ENCODE measurements at regions not wholly inside any gene's neighbourhood (a gene's known extent, or its start where the extent isn't known, plus 50 kb on each side); places are given as distances from the start of the nearest gene placed in this dataset.
"Not testable (repeated sequence)": the region's sequence is repeated elsewhere in the genome, so short reads cannot be mapped to it uniquely, and the experiment has no call there.

DNA sequence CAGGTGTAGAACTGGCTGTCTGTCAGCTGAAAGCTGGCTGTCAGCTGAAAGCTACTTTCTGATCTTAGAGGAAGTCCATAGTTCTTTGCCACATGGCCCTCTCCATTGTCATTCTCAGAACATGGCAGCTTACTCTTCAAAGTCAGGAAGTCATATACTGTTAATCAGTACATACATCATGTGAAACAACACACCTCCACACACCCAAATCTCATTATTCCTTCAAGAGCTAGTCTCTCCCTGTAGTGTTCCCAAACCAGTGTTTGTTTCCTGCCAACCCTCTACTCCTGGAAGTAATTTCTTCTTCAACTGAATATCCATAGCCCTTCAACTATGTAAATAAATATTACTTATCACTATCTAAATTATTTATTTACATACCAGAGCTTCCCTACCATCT lies 58.9 kb downstream of the OR5AK2 start:
- DNase-seq: no peak

DNA sequence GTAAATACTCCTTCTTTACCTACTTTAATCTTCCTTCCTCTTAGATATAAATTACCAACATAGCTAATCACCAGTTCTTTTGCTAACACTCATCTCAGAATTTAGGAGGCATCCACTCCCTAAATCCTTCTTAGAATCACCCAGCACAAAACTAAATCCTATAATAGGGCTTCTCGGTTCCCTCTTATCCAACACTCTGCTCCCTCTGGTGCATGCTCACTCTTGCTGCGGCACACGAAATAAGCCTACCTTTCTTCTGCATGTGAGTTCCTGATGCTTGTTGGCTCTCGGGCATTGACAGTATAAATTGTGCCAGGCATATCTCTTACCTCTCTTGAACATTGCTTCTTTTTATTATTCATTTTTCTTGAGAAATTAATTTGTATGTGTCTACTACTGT lies 61.0 kb downstream of the OR5AK2 start:
- no peak for DNase-seq

DNA sequence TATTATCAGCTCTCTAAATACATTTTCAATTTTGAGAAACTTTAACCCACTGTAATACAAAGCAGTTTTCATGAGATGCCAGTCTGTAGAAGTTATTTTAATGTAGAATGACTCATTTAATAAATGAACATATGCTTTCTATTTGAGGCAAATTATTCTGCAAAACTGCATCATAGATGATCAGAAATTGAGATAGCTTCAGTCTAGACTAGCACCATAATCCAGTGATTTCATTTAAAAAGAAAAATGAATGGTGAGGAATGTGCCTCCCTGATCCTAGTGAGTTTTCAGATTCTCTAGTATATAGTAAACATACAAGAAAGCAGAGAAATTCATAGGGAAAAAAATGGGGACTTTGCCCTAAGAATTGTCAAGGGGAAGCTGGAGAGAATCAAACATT lies 66.1 kb downstream of the OR5AK2 start:
- DNase-seq: no peak

DNA sequence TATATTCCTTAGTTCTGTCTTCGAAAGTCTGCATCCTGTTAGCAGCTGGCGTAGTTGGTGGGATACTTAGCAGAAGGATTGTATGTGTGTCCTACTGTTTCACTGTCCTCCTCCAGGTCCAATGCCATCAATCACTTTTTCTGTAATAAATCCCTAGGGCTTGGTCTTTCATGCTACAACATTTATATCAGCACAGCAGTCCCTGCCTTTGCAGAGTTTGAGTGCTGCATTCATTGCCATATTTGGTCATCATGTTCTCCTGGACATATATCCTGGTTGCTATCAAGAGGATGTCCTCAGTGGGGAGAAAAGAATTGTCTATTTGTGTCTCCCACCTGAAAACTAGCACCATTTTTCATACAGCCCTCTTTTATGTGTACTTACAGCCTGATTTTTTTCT lies 67.0 kb downstream of the OR5AK2 start:
- no peak for DNase-seq

DNA sequence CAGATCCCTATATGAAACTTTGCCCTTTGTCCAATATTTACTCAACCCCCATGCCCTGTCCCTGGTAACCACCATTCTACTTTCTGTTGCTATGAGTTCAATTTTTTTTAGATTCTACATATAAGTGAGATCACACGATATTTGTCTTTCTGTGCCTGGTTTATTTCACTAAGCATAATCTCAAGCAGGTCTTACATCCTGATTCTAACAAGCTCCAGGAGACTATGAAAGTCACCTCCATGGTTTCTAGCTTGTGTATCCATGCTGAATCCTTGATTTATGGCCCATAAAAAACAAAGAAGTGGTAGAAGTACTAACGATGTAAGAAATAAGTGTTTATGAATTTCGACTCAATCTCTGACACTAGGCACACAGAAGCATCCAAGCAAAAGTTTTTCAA lies 68.0 kb downstream of the OR5AK2 start:
- DNase-seq: no peak

DNA sequence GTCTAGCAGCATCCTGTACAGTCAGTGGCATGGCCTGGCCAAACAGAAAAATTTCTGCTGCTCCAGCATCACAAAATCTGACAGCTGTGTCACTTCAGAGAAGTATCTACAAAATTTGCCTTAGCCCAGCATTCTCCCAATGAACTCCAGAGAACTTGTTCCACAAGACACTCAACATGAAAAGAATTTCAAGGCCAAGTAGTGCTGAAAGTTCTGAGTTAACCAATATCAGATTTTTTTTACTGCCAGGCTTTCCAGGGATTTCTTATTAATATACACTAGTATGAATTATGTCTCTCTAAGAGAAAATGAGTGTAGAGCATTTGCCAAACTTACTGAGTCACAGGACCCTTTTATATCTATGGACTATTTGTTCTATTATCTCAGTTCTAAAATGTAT lies 68.8 kb downstream of the OR5AK2 start:
- DNase-seq: no peak

DNA sequence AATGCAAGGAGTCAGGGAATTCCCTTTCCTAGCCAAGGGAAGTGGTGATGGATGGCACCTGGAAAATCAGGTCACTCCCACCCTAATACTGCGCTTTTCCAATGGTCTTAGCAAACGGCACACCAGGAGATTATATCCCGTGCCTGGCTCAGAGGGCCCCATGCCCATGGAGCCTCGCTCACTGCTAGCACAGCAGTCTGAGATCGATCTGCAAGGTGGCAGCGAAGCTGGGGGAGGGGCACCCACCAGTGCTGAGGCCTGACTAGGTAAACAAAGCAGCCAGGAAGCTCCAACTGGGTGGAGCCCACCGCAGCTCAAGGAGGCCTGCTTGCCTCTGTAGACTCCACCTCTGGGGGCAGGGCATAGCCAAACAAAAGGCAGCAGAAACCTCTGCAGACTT lies 74.2 kb downstream of the OR5AK2 start:
- not testable (repeated sequence) for DNase-seq

DNA sequence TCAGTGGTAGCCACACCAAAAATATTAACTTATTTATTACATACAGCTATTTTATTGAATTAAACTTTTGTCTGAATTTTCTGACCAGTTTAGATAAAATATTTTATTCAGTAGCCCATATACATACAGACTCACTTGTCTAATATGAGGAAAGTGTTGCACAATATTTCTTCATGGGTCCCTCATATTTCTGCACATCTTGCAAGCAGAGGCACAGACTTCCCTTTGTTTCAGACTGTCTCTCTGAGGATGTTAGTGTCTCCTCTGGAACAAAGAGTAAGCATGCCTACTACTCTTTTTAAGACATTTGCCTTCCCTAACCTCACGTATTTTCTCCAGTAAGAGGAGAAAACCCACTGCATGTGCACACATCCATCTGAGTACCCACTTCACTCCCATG lies 81.2 kb downstream of the OR5AK2 start:
- DNase-seq: no peak

DNA sequence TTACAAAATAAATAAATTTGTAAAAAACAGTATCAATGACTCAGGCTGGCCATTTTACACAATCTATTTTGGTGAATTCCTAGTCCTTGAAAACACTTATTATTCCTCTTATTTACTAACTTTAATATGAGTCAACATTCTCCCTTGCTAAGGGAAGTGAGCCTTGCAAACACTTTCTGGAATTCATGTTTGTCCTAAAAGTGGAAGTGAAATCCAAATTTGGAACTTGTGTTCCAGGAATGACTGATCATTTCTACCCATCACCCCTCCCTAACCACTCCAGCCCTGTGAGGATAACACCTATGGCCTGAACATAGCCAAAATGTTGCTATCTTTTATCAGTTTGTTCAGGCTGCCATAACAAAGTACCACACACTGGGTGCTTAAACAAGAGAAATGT lies 83.1 kb downstream of the OR5AK2 start:
- DNase-seq: no peak

DNA sequence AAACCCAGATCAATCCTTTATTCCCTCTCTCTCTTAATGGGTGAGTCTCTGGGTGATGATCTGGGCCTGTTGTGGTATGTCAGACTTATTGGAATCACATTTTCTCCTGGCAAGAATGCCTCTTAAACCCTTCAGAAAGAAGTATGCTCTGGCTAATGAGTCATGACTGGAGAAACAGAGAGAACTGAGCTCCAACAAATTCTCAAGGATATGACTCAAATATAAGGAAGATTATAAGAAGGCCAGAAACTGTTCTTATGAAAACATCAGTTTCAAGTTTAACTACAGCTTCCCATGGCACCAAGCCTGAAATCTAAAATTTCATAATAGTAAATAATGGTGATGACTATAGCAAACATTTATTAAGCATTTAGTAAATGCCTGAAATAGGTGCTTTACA lies 83.9 kb downstream of the OR5AK2 start:
- no peak for DNase-seq

DNA sequence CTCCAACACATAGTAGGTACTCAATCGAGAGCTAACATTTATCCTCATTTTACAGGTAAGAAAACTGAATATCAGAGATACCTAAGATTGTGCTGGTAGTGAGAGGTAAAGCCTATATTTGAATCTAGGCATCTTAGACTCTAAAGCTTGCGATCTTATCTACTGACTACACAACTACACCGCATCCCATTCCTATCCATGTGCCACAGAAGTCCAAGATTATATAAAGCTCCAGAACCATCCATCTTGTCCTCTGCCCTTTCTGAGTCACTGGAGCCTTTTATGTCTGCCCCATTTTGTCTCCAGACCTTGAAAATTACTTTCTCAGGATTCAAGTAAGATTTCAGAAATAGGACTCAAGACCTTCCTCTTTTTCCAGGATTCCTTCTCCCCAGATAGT lies 84.4 kb downstream of the OR5AK2 start:
- DNase-seq: no peak

DNA sequence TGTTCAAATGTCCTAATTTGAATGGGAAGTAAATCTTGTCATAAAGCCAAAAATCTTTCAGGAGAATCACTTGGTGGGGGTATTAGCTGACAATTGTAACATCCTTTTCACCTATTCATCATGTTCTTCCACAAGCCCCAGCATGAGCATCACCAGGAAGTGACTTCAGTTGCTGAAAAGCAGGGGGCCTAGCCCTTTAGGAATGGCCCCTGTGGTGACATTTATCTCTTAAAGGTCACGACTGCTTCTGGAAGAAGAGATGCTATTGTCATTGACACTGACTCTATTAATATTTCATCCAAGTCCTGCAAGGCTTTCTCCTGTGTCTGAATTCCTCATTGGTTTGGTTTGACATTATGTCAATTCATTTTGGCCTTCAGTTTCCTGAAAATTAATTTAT lies 92.6 kb downstream of the OR5AK2 start:
- DNase-seq: no peak

DNA sequence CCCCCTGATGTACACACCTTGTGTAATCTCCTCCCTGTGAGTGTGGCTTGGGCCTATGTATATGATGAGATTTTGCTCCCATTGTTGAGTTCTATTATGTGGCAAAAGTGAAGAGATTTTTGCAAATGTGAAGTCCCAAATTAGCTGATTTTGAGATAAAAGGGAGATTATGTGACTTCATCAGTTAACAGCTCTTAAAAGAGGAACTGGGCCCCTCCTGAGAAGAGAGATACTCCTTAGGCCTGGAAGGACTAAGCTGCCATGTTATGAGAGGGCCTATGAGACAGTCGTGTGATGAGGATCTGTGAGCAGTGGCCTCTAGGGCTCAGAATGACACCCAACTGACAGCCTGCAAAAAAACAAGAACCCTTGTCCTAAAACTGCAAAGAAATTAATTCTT lies 93.4 kb downstream of the OR5AK2 start:
- DNase-seq: no peak

DNA sequence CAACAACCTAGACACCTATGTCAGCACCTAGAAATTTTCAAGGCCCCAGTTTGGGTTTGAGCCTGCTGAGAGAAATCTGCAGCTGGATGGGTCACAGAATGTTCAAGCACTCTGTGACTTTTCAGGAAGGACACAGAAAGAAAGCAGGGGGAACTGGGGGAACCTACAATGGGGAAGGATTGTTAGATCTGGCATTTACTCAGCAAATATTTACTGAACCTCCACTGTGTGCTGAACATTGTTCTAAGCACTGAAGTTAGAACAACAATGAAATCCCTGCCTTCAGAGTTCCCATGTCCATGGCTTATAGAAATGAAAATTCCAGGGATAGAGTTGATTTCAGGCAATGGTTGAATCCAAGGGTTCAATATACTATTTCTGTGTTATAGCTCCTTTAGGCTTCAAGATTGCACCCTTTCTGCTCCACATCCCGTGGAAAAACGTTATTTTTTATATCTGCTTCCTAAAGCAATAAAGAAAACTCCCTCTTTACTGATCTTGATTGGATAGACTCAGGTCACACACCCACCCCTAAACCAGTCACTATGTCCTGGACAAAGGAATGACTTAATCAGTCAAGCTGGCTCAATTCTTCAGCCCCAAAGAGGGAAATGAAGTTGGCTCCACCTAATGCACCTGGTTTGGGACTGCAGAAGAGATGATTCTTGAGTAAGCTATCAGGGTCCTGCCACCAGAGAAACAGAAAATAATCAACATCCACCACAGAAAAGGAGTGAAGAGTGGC lies 95.1 kb downstream of the OR5AK2 start:
- DNase-seq: no peak

DNA sequence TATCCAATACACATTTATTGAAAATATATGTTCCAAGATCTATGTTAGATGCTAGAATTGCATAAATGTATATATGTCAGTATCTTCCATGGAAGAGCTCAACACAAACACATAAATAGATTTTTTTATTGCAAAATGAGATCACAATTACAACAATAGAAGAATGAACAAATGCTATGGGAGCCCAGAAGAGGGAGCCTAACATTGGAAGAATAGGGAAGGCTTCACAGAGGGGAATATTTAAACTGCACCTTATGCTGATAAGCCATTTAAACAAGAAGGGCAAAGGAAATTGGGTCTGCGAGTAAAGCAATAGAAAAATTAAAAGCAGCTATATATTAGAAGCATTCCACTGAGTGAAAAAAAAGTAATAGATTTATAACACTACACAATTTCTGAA lies 96.1 kb upstream of the LRRC55 start:
- DNase-seq: no peak

DNA sequence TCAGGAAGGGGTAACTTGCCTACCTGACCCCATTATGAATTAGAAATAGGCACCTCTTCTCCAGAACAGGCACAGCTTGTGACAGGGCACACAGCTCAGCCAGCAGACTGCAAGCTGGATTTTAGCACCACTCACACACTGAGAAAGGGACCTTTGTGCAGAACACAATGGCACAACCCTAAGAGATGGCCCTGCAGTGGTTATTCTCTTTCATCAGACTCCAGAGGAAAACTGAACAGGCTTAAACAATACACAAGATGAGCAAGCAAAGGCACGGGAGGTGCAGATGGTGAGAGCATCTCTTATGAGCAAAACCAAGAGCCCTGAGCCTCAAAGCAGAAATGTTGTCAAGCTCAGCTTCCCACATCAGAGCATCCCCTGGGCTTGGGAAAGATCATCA lies 93.8 kb upstream of the LRRC55 start:
- no peak for DNase-seq

DNA sequence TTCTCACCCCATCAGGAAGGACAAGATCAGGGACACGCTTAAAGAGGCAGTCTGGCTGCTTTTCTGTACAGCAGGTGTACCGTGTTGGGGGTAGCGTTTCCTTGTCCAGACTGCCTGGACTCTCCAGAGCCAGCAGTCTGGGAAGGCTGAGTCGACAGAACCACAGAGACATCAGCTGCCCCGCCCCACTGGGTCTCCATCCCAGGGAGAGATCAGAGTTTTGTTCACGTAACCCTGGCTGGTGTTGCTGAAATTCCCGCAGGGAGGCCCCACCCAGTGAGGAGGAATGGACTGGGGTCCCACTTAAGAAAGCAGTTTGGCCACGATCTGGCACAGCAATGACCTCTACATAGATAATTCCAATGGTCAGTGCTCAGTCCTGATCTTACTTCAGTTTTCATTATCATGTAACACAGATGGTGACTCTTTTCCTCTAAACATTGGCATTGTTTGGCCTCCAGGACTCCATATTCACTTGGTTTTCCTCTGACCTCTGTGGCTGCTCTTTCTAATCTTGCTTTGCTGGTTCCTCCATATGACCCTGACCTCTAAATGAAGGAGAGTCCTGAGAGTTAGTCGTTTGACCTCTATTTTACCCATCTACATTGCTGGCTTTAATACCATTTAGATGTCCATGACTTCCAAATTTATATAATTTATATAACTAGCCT lies 89.6 kb upstream of the LRRC55 start:
- no peak for DNase-seq

DNA sequence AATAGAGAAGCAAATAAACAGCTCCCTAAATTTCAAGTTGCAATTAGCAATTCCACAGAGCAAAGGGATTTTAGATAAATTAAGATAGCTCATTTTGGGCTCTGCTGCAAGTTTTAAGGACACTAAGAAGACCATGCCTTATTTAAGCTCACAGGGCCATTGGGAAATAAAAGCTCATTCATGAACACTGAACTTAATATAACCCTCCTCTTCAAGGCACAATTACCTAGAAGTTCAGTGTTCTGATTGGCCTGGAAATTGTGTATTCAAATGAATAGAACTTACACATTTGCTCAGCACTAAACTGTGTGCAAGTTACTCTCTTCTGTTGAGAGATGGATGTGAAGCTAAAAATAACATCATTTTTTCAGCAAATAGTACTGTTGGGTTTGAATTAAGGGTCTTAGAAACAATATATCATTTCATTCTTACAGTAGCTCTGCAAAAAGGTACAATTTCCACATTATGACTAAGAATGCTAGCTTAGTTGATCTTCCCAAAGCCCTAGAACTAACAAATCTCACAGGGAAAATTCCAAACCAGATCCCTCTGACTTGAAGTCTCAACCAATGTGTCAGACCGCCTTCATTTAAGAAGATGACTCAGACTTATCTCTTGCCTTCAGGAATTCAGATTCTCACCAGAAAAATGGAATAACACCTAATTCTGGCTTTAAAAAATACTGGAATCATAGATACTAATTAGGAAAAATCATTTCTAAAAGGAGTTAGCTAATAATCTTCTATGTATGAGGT lies 87.4 kb upstream of the LRRC55 start:
- no peak for DNase-seq

DNA sequence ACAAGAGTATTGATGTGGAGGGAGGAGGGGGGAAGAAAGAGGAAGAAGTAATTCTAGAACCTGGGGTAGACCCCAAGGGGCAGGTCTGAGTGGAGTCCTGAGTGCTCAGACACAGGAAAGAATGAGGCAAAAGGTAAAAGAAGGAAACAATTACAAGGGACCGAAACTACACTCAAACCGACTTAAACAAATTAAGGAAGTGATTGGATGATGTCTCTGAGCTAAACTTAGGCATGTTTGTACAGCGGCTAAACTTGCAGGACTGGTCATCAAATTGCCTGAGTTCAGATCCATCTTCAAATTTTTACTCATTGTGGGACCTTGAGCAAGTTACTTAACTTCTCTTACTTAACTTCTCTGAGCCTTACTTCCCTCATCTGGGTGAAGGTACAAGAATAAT lies 86.3 kb upstream of the LRRC55 start:
- DNase-seq: no peak

DNA sequence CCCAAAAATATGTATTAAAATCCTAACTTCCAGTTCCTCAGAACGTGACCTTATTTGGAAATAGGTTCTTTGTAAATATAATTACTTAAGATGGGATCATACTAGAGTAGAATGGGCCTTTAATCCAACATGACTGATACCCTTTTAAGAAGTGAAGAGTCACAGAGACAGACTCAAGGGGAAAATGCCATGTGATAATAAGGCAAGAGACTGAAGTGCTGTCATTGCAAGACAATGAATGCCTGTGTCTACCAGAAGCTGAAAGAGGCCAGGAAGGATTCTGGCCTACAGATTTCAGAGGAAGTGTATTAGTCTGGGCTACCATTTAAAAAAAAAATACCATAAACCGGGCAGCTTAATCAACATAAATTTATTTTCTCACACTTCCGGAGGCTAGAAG lies 85.9 kb upstream of the LRRC55 start:
- no peak for DNase-seq

DNA sequence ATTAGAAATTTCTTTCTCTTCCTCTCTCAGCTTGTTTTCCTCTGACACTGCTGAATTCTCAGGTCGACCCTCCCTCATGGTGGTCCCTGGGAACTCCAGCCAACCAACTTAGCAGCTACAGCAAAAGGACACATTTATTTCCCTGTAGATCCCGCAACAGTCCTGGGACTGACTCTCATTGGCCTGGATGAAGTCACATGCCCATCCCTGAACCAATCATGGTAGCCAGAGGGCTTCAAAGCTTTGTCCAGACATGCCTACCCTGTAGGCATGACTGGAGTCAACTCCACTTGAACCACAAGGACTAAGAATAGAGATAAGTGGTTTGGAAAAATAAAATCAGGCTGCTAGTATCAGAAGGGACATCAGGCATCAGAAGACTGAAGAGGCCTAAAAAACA lies 84.6 kb upstream of the LRRC55 start:
- no peak for DNase-seq

DNA sequence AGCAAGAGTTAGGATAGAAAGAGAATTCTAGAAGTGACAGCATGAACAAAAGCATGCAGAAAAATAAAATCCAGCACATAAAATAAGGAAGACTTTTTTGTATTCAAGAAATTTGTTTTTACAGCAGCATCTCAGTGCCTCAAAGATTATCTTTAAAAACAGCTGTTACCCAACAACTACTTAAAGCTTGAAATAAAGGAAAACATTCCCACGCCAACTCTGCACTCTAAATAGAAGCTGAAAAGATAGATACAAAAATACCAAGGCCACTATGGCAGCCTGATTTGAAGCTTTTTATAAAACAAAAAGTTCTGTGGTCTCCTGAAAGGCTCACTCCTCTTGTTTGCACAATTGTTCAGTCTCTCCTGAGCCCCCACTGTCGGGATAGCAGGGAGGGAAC lies 83.6 kb upstream of the LRRC55 start:
- no peak for DNase-seq

DNA sequence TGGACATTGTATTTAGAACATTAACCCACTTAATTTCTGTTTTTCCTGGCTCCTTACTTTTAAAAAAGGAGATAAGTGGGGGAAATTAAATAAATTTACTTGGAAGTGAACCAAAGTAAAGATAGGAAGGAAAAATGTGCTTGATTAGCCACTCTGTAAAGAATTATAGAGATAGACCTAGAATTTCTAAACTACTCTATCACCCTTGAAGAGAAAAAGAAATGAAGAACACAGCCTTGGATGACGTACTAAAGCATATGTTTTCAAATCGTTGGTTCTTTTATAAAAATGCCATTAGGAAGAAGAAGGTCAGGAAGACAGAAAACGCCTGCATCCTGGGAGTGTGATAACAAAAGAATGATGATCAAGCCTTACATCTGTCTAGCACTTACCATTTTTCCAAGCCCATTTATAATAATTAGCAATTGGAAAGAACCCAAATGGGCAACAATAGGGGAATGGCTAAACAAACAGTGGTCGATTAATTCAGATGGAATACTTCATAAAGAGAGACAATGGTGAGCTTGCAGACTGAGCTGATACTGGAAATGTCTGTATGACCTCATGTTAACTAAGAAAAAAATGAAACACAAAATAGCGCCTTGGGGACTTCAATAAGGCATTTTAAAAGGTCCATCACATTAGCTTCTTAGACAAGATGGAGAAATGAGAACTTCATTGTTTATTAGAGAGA lies 81.0 kb upstream of the LRRC55 start:
- DNase-seq: peak; percentile 6

Data from muscle of arm (tissue), 1 donor.